ENCODE measurements at regions not wholly inside any gene's neighbourhood (a gene's known extent, or its start where the extent isn't known, plus 50 kb on each side); places are given as distances from the start of the nearest gene placed in this dataset.

GRCh38 chr13:79724348-79725103 lies 243.6 kb downstream of the NDFIP2 start:
- intact Hi-C loops (cut with DNase I, micrococcal nuclease), result no loop called here
- ATAC-seq (no peak), DNase-seq (no peak)
- Mint-ChIP-seq H3K9me3 (ENCODE audit: low read depth) (no peaks in the 10 kb centered on the region), H3K36me3 (ENCODE audit: low read depth) (no peaks in the 10 kb centered on the region), H3K27me3 (no peaks in the 10 kb centered on the region), H3K4me1 (no peaks in the 10 kb centered on the region), H3K27ac (no peak overlapping the region), H3K4me3 (no peak overlapping the region)
- ChIA-PET CTCF (interaction anchor here (0.6 to 1.9 kb wide), 2 partner anchors 12 to 212 kb away, joined by 4 to 5 read pairs; no protein-coding TSS in a partner anchor), POLR2A (no interaction called here)

GRCh38 chr13:79723519-79724024 lies 242.6 kb downstream of the NDFIP2 start:
- no peak overlapping the region for H3K27ac Mint-ChIP-seq
- no peaks in the 10 kb centered on the region for H3K4me1 Mint-ChIP-seq
- intact Hi-C loops (cut with DNase I, micrococcal nuclease), result no loop called here
- CTCF ChIA-PET, result interaction anchor here (1.9 kb wide), 1 partner anchor 13 kb away, joined by 5 read pairs; no protein-coding TSS in a partner anchor
- no peaks in the 10 kb centered on the region for H3K27me3 Mint-ChIP-seq
- no peak for DNase-seq
- POLR2A ChIA-PET, result no interaction called here
- no peaks in the 10 kb centered on the region for H3K36me3 Mint-ChIP-seq (ENCODE audit: low read depth)
- H3K4me3 Mint-ChIP-seq, result no peak overlapping the region
- H3K9me3 Mint-ChIP-seq (ENCODE audit: low read depth), result peaks cover 2% of the 10 kb centered on the region
- no peak for ATAC-seq

GRCh38 chr13:79722885-79723445 lies 242.0 kb downstream of the NDFIP2 start:
- DNase-seq, result no peak
- H3K4me1 Mint-ChIP-seq, result no peaks in the 10 kb centered on the region
- no peak overlapping the region for H3K4me3 Mint-ChIP-seq
- H3K36me3 Mint-ChIP-seq (ENCODE audit: low read depth), result no peaks in the 10 kb centered on the region
- intact Hi-C loops (cut with DNase I, micrococcal nuclease), result no loop called here
- H3K9me3 Mint-ChIP-seq (ENCODE audit: low read depth), result peaks cover 5% of the 10 kb centered on the region
- no peak for ATAC-seq
- POLR2A ChIA-PET, result no interaction called here
- CTCF ChIA-PET, result interaction anchor here (0.7 to 1.9 kb wide), 2 partner anchors 14 to 360 kb away, joined by 3 to 5 read pairs; no protein-coding TSS in a partner anchor
- no peaks in the 10 kb centered on the region for H3K27me3 Mint-ChIP-seq
- no peak overlapping the region for H3K27ac Mint-ChIP-seq

GRCh38 chr13:79716191-79716590 lies 235.2 kb downstream of the NDFIP2 start:
- Mint-ChIP-seq H3K36me3 (ENCODE audit: low read depth) (no peaks in the 10 kb centered on the region), H3K4me1 (no peaks in the 10 kb centered on the region), H3K4me3 (no peak overlapping the region), H3K27me3 (peaks cover 4% of the 10 kb centered on the region), H3K27ac (no peak overlapping the region), H3K9me3 (ENCODE audit: low read depth) (peaks cover 5% of the 10 kb centered on the region)
- ChIA-PET CTCF (interaction anchor here (1.6 kb wide), 1 partner anchor 37 kb away, joined by 4 read pairs; no protein-coding TSS in a partner anchor), POLR2A (no interaction called here)
- no peak for ATAC-seq
- DNase-seq, result no peak
- intact Hi-C loops (cut with DNase I, micrococcal nuclease), result no loop called here

GRCh38 chr13:79711631-79712030 lies 230.7 kb downstream of the NDFIP2 start:
- H3K27me3 Mint-ChIP-seq, result peaks cover 4% of the 10 kb centered on the region
- CTCF ChIA-PET, result no interaction called here
- intact Hi-C loops (cut with DNase I, micrococcal nuclease), result no loop called here
- H3K9me3 Mint-ChIP-seq (ENCODE audit: low read depth), result no peaks in the 10 kb centered on the region
- H3K27ac Mint-ChIP-seq, result no peak overlapping the region
- DNase-seq (no peak), ATAC-seq (no peak)
- no peaks in the 10 kb centered on the region for H3K4me1 Mint-ChIP-seq
- H3K36me3 Mint-ChIP-seq (ENCODE audit: low read depth), result no peaks in the 10 kb centered on the region
- POLR2A ChIA-PET, result interaction anchor here (0.6 kb wide), 1 partner anchor 1726 kb away, joined by 4 read pairs; no protein-coding TSS in a partner anchor
- no peak overlapping the region for H3K4me3 Mint-ChIP-seq

GRCh38 chr13:79710376-79710775 lies 229.4 kb downstream of the NDFIP2 start:
- DNase-seq (no peak), ATAC-seq (no peak)
- H3K27me3 Mint-ChIP-seq, result peaks cover 4% of the 10 kb centered on the region
- intact Hi-C loops (cut with DNase I, micrococcal nuclease), result no loop called here
- H3K9me3 Mint-ChIP-seq (ENCODE audit: low read depth), result no peaks in the 10 kb centered on the region
- no peak overlapping the region for H3K4me3 Mint-ChIP-seq
- ChIA-PET POLR2A (no interaction called here), CTCF (no interaction called here)
- no peak overlapping the region for H3K27ac Mint-ChIP-seq
- no peaks in the 10 kb centered on the region for H3K4me1 Mint-ChIP-seq
- no peaks in the 10 kb centered on the region for H3K36me3 Mint-ChIP-seq (ENCODE audit: low read depth)

- Mint-ChIP-seq H3K4me1 (no peaks in the 10 kb centered on the region), H3K36me3 (ENCODE audit: low read depth) (no peaks in the 10 kb centered on the region), H3K27me3 (peaks cover 4% of the 10 kb centered on the region), H3K4me3 (no peak overlapping the region), H3K27ac (no peak overlapping the region), H3K9me3 (ENCODE audit: low read depth) (no peaks in the 10 kb centered on the region)
- DNase-seq (no peak), ATAC-seq (no peak)
- intact Hi-C loops (cut with DNase I, micrococcal nuclease), result no loop called here
- CTCF ChIA-PET, result no interaction called here
- POLR2A ChIA-PET, result no interaction called here
Observed at GRCh38 chr13:79709471-79709870, 228.5 kb downstream of the NDFIP2 start.

GRCh38 chr13:79703772-79704171 lies 222.8 kb downstream of the NDFIP2 start:
- H3K27me3 Mint-ChIP-seq, result no peaks in the 10 kb centered on the region
- no peak overlapping the region for H3K27ac Mint-ChIP-seq
- no peak overlapping the region for H3K4me3 Mint-ChIP-seq
- H3K4me1 Mint-ChIP-seq, result no peaks in the 10 kb centered on the region
- ChIA-PET POLR2A (no interaction called here), CTCF (interaction anchor here (0.7 kb wide), 1 partner anchor 23 kb away, joined by 3 read pairs; no protein-coding TSS in a partner anchor)
- H3K36me3 Mint-ChIP-seq (ENCODE audit: low read depth), result no peaks in the 10 kb centered on the region
- intact Hi-C loops (cut with DNase I, micrococcal nuclease), result no loop called here
- H3K9me3 Mint-ChIP-seq (ENCODE audit: low read depth), result peaks cover 2% of the 10 kb centered on the region
- DNase-seq, result no peak
- ATAC-seq, result no peak

GRCh38 chr13:79695754-79696153 lies 214.8 kb downstream of the NDFIP2 start:
- no peaks in the 10 kb centered on the region for H3K9me3 Mint-ChIP-seq (ENCODE audit: low read depth)
- ATAC-seq (no peak), DNase-seq (no peak)
- ChIA-PET POLR2A (no interaction called here), CTCF (no interaction called here)
- no peak overlapping the region for H3K27ac Mint-ChIP-seq
- no peaks in the 10 kb centered on the region for H3K36me3 Mint-ChIP-seq (ENCODE audit: low read depth)
- no peak overlapping the region for H3K4me3 Mint-ChIP-seq
- intact Hi-C loops (cut with DNase I, micrococcal nuclease), result no loop called here
- peaks cover 6% of the 10 kb centered on the region for H3K27me3 Mint-ChIP-seq
- no peaks in the 10 kb centered on the region for H3K4me1 Mint-ChIP-seq

GRCh38 chr13:79692846-79693245 lies 211.9 kb downstream of the NDFIP2 start:
- Mint-ChIP-seq H3K4me1 (no peaks in the 10 kb centered on the region), H3K9me3 (ENCODE audit: low read depth) (no peaks in the 10 kb centered on the region), H3K27me3 (peaks cover 6% of the 10 kb centered on the region), H3K36me3 (ENCODE audit: low read depth) (no peaks in the 10 kb centered on the region), H3K4me3 (no peak overlapping the region), H3K27ac (no peak overlapping the region)
- DNase-seq (no peak), ATAC-seq (no peak)
- intact Hi-C loops (cut with DNase I, micrococcal nuclease), result no loop called here
- POLR2A ChIA-PET, result no interaction called here
- CTCF ChIA-PET, result interaction anchor here (5.5 kb wide), 1 partner anchor 13 kb away, joined by 14 read pairs; no protein-coding TSS in a partner anchor

GRCh38 chr13:79691826-79692225 lies 210.9 kb downstream of the NDFIP2 start:
- POLR2A ChIA-PET, result no interaction called here
- H3K27me3 Mint-ChIP-seq, result peaks cover 6% of the 10 kb centered on the region
- no peaks in the 10 kb centered on the region for H3K9me3 Mint-ChIP-seq (ENCODE audit: low read depth)
- H3K4me3 Mint-ChIP-seq, result no peak overlapping the region
- CTCF ChIA-PET, result interaction anchor here (5.5 kb wide), 1 partner anchor 12 kb away, joined by 14 read pairs; no protein-coding TSS in a partner anchor
- H3K4me1 Mint-ChIP-seq, result no peaks in the 10 kb centered on the region
- no peaks in the 10 kb centered on the region for H3K36me3 Mint-ChIP-seq (ENCODE audit: low read depth)
- intact Hi-C loops (cut with DNase I, micrococcal nuclease), result no loop called here
- ATAC-seq, result no peak
- DNase-seq, result no peak
- H3K27ac Mint-ChIP-seq, result no peak overlapping the region

GRCh38 chr13:79688741-79689140 lies 207.8 kb downstream of the NDFIP2 start:
- ATAC-seq (no peak), DNase-seq (no peak)
- H3K4me3 Mint-ChIP-seq, result no peak overlapping the region
- no peaks in the 10 kb centered on the region for H3K4me1 Mint-ChIP-seq
- CTCF ChIA-PET, result no interaction called here
- POLR2A ChIA-PET, result no interaction called here
- no peaks in the 10 kb centered on the region for H3K9me3 Mint-ChIP-seq (ENCODE audit: low read depth)
- H3K27me3 Mint-ChIP-seq, result no peaks in the 10 kb centered on the region
- intact Hi-C loops (cut with DNase I, micrococcal nuclease), result no loop called here
- H3K27ac Mint-ChIP-seq, result no peak overlapping the region
- H3K36me3 Mint-ChIP-seq (ENCODE audit: low read depth), result no peaks in the 10 kb centered on the region
